GM12878 (cell line): ENCODE measurements at regions not wholly inside any gene's neighbourhood (a gene's known extent, or its start where the extent isn't known, plus 50 kb on each side); places are given as distances from the start of the nearest gene placed in this dataset.

Experiments used
- ATAC-seq: fragments of 200-7000 bp; cut with Tn5 transposase; 3 replicates; pipeline ENCODE4 v1.9.1; 2020; ENCODE audit warnings: mild to moderate bottlenecking, moderate library complexity
- BruUV-seq: library from RNA; stranded (reverse); fragments of 400-500 nt; replicated peaks from 2 replicates; lab custom pipeline; 2021; lab: Mats Ljungman, UMichigan
- CTCF ChIA-PET: fragments of 300-600 bp; sonication (Branson Sonifier 250); formaldehyde crosslinking; extraction: SDS; loops from one replicate; lab custom pipeline; 2021; ENCODE audit warnings: inconsistent platforms; lab: Yijun Ruan, JAX
- POLR2A ChIA-PET: fragments of 350-600 bp; formaldehyde crosslinking; extraction: SDS; loops from one replicate; lab custom pipeline; 2021; ENCODE audit warnings: inconsistent platforms; lab: Charles Lee
- RAD21 ChIA-PET: fragments of 300-600 bp; sonication (Branson Sonifier 250); formaldehyde crosslinking; loops from one replicate; lab custom pipeline; 2023; ENCODE audit warnings: antibody characterized with exemption; ENCODE audit not compliant: unreplicated experiment; lab: Charles Lee
- SMC1A ChIA-PET: fragments of 300-600 bp; sonication (Branson Sonifier 250); formaldehyde crosslinking; loops from one replicate; lab custom pipeline; 2023; ENCODE audit not compliant: unreplicated experiment, uncharacterized antibody; lab: Charles Lee
- DNase-seq: peaks from one replicate; pipeline ENCODE4 v3.0.0-alpha.2; 2011; ENCODE audit warnings: low read depth, low spot score
- FAIRE-seq: peaks from 3 replicates; lab custom pipeline; 2011; peaks lifted over from hg19 to GRCh38; lab: Jason Lieb, UNC
- H2AFZ ChIP-seq: 2 replicates; pipeline ENCODE4 v1.6.0; 2011; ENCODE audit warnings: low read depth, low read length, control low read depth; ENCODE audit not compliant: control insufficient read depth
- H3K27ac ChIP-seq: 2 replicates; pipeline ENCODE4 v1.5.1; 2011; ENCODE audit warnings: control low read depth; ENCODE audit not compliant: control insufficient read depth, insufficient read depth
- H3K27me3 ChIP-seq, 2 experiments: replicated peaks in 1 of 2; 2 replicates each; pipeline versions ENCODE4 v1.6.0 to v1.6.1; 2011; ENCODE audit warnings: low read length in 1 of 2; ENCODE audit not compliant: control insufficient read depth in 2 of 2, insufficient read depth in 2 of 2
- H3K36me3 ChIP-seq, 2 experiments: 2 replicates each; pipeline ENCODE4 v1.5.1; 2011; ENCODE audit warnings: low read length in 1 of 2; ENCODE audit not compliant: control insufficient read depth in 2 of 2, insufficient read depth in 2 of 2
- H3K4me1 ChIP-seq: 2 replicates; pipeline ENCODE4 v1.6.1; 2011; ENCODE audit warnings: mild to moderate bottlenecking, low read length, moderate library complexity, mixed read lengths; ENCODE audit not compliant: control insufficient read depth, insufficient read depth
- H3K4me2 ChIP-seq: 2 replicates; pipeline ENCODE4 v1.6.0; 2011; ENCODE audit warnings: control low read depth; ENCODE audit not compliant: control insufficient read depth, insufficient read depth
- H3K4me3 ChIP-seq: fragments of 200-600 bp; sonication (generic); 2 replicates; pipeline ENCODE4 v1.5.1; 2016
- H3K79me2 ChIP-seq: 2 replicates; pipeline ENCODE4 v1.6.0; 2011; ENCODE audit warnings: low read length; ENCODE audit not compliant: control insufficient read depth, insufficient read depth
- H3K9ac ChIP-seq: 2 replicates; pipeline ENCODE4 v1.8.0; 2011; ENCODE audit warnings: low read length, control low read depth, mixed read lengths; ENCODE audit not compliant: control insufficient read depth, insufficient read depth
- H3K9me3 ChIP-seq: replicated peaks from 3 replicates; pipeline ENCODE4 v1.5.1; 2011; ENCODE audit warnings: mild to moderate bottlenecking, low read length; ENCODE audit not compliant: control insufficient read depth, insufficient read depth
- H4K20me1 ChIP-seq: 2 replicates; pipeline ENCODE4 v1.6.0; 2011; ENCODE audit not compliant: control insufficient read depth, insufficient read depth
- CBFB ChIP-seq: IDR thresholded peaks from 2 replicates; pipeline ENCODE4 v1.6.1; 2016; ENCODE audit warnings: antibody characterized with exemption, low read depth
- CEBPZ ChIP-seq: fragments of 150-350 bp; IDR thresholded peaks from 2 replicates; pipeline ENCODE4 v1.6.1; 2016; ENCODE audit warnings: low read depth, low read length
- CREM ChIP-seq: IDR thresholded peaks from 2 replicates; pipeline ENCODE4 v1.6.1; 2014; ENCODE audit warnings: antibody characterized with exemption, low read depth
- FOS ChIP-seq: IDR thresholded peaks from 3 replicates; pipeline ENCODE4 v1.6.1; 2011; ENCODE audit warnings: borderline replicate concordance; ENCODE audit not compliant: insufficient read length; ENCODE audit errors: extremely low read depth
- FOXM1 ChIP-seq: IDR thresholded peaks from 2 replicates; pipeline ENCODE4 v1.6.1; 2012; ENCODE audit warnings: low read depth, mild to moderate bottlenecking, inconsistent platforms, low read length, moderate library complexity
- IKZF2 ChIP-seq, 2 experiments: fragments of 450-650 bp; IDR thresholded peaks; 2 replicates each; pipeline ENCODE4 v1.6.1; 2017; ENCODE audit warnings: mild to moderate bottlenecking in 2 of 2, moderate library complexity in 2 of 2
- JUNB ChIP-seq: IDR thresholded peaks from 2 replicates; pipeline ENCODE4 v1.6.1; 2016; ENCODE audit warnings: antibody characterized with exemption, mild to moderate bottlenecking
- NFXL1 ChIP-seq: fragments of 450-650 bp; IDR thresholded peaks from 2 replicates; pipeline ENCODE4 v1.6.1; 2017; ENCODE audit warnings: antibody characterized with exemption, mild to moderate bottlenecking, borderline replicate concordance
- NR2F1 ChIP-seq: fragments of 450-650 bp; conservative IDR thresholded peaks from 2 replicates; pipeline ENCODE4 v1.6.1; 2017; ENCODE audit warnings: mild to moderate bottlenecking
- SPI1 ChIP-seq: IDR thresholded peaks from 2 replicates; pipeline ENCODE4 v1.6.1; 2011; ENCODE audit warnings: low read depth, mild to moderate bottlenecking, low read length, moderate library complexity, borderline replicate concordance; ENCODE audit not compliant: insufficient read depth
- ZBTB40 ChIP-seq: fragments of 450-650 bp; IDR thresholded peaks from 2 replicates; pipeline ENCODE4 v1.6.1; 2016; ENCODE audit warnings: mild to moderate bottlenecking, moderate library complexity, borderline replicate concordance
- ZNF592 ChIP-seq: fragments of 450-650 bp; IDR thresholded peaks from 2 replicates; pipeline ENCODE4 v1.6.1; 2017; ENCODE audit warnings: mild to moderate bottlenecking, moderate library complexity
- in situ Hi-C: fragments of 300-500 bp; cut with MboI; formaldehyde crosslinking; loops from 9 replicates; pipeline ENCODE4 v1.14.3; 2018; ENCODE audit warnings: mixed read lengths
- intact Hi-C: fragments of 100-400 bp; cut with micrococcal nuclease; formaldehyde crosslinking; loops from one replicate; pipeline ENCODE4 v1.14.2; 2022; ENCODE audit not compliant: unreplicated experiment

GRCh38 chr12:75713434-75713833, 202.0 kb upstream of the KRR1 start (continued):
- no peak for TF ChIP-seq ZBTB40
- no peak for TF ChIP-seq SPI1
- TF ChIP-seq, all 136 proteins: peak for 0

- ChIA-PET POLR2A (interaction anchor here (1.0 kb wide), 1 partner anchor 9 kb away, joined by 3 read pairs; no protein-coding TSS in a partner anchor), CTCF (interaction anchor here (1.1 to 1.7 kb wide), 2 partner anchors 9 to 29 kb away, joined by 3 to 5 read pairs; no protein-coding TSS in a partner anchor), SMC1A (interaction anchor here (1.4 to 1.7 kb wide), 2 partner anchors 75 to 87 kb away, joined by 4 to 6 read pairs; no protein-coding TSS in a partner anchor), RAD21 (interaction anchor here (0.9 kb wide), 1 partner anchor 319 kb away, joined by 3 read pairs; the partner anchor contains the start of gene PHLDA1)
- no peak for FAIRE-seq
- no peak for DNase-seq
- Histone ChIP-seq H3K27me3 (no peaks in the 10 kb centered on the region), H3K4me1 (no peaks in the 10 kb centered on the region), H3K79me2 (no peaks in the 10 kb centered on the region), H3K27ac (no peak overlapping the region), H3K4me2 (no peak overlapping the region), H3K9me3 (no peaks in the 10 kb centered on the region), H3K4me3 (no peak overlapping the region), H3K36me3 (no peaks in the 10 kb centered on the region), H4K20me1 (no peaks in the 10 kb centered on the region), H2AFZ (no peak overlapping the region), H3K9ac (no peak overlapping the region)
- peak; percentile 42 for ATAC-seq
- intact Hi-C loops: no loop called here
- no TSS peak for BruUV-seq
- in situ Hi-C loops: no loop called here
- TF ChIP-seq NFXL1 (no peak), FOS (no peak), ZNF592 (no peak), CREM (no peak), CEBPZ (no peak), FOXM1 (no peak), JUNB (no peak), NR2F1 (no peak), IKZF2 (IDR thresholded peaks at IDR 0.05) (no peak), CBFB (no peak)
Measured at GRCh38 chr12:75712223-75712622, 200.8 kb upstream of the KRR1 start.
